Stimulated activated CD8-positive, alpha-beta memory T cell treated with anti-CD3 and anti-CD28 coated beads, Interleukin-7, amount 100 ng/mL, for 24 hours (primary cell): ENCODE measurements at regions not wholly inside any gene's neighbourhood (a gene's known extent, or its start where the extent isn't known, plus 50 kb on each side); places are given as distances from the start of the nearest gene placed in this dataset.
"Not testable (repeated sequence)": the region's sequence is repeated elsewhere in the genome, so short reads cannot be mapped to it uniquely, and the experiment has no call there.

Source experiments
- DNase-seq: peaks from one replicate; pipeline ENCODE4 v3.0.0-alpha.2; 2020; ENCODE audit warnings: low read depth

DNA sequence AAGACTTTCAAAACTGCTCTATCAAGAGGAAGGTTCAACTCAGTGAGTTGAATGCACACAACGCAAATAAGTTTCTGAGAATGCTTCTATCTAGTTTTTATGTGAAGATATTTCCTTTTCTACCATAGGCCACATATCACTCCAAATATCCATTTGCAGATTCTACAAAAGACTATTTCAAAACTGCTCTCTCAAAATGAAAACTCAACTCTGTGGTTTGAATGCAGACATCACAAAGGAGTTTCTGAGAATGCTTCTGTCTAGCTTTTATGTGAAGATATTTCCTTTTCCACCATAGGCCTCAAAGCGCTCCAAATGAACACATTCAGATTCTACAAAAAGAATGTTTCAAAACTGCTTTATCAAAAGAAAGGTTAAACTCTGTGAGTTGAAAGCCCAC is 1093.1 kb upstream of the DEFB115 start:
- DNase-seq = not testable (repeated sequence)

DNA sequence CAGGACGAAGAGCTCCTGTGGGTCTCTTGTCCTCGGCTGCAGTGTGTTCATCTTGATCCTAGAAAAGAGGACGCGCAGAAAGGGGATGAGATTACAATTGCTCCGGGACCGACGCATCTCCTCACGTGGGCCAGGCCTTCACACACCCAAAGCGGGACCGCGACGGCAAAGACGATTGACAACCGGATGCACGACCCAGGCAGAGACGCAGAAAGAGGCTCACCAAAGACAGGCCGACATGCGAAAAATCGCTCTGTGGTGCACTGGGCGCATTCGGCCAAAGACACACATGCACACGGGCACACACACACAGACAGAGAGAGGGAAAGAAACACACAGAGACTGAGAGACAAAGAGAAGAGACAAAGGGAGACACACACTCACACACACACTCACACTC is 1089.9 kb upstream of the DEFB115 start:
- DNase-seq = no peak

DNA sequence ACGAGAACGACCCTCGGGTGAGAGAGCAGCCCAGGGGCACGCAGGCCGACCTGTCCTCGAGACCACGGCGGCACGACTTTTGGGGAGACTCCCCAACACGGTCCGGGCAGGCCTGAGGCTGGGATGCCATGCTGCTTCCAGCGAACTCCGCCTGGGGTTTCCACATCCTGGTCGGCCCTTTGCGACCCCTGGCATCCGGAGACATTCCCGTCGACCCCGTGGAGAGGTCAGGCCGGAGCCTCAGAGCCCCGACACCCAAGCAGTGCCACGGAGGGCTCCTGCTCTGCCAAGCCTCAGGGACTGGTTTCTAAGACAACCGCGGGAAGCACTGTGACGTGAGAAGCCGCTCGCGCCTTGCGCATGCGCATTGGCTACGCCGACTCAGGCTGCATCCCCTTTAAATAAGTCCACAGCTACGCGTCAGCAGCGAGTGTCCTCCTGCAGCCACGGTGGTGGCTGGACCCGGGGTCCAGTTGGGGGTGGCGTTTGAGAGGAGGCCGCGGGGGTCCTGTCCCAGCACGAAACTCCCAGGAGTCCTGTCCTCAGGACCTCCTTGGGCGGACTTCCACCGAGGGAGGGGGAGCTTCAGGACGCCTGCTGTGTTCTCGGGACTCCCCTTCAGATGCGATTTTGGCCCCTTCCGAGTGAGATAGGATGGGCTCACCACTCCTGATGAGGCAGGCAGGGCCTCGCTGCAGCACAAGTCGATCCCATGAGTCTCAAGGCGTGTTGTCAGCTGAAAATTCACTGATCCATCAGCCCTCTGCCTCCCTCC is 1089.3 kb upstream of the DEFB115 start:
- no peak for DNase-seq

DNA sequence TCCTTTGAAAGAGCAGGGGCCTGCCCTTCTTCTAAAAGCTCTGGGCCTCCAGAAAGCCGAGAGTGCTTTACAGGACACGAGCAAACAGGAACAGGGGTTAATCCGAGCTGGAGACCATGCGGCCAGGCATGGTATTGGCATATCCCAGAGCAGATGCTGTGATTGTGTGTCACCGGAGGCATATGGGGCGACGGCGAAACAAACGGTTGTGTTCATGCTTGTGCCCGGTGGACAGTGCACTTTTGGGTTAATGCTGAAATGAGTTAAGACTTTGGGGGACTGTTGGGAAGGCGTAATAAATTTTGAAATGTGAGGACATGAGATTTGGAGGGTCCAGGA is 1088.7 kb upstream of the DEFB115 start:
- no peak for DNase-seq

DNA sequence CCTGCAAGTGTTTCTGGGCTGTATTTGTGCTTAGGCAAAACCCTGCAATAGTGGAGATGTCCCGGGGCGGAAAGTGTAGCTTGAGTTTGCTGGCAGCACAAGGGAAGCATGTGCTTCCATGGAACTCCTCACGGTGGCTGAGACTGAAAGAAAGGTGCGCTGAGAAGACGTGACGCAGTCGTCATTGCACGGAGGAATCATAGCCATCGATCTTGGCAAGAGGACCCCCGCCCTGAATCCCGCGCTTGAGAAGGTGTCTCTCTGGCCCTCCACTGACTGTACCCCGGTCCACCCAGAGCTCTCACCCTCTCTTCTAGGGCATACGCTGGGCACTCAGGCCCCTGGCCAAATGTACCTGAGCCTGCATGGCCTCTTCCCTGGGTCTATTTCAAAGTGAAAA is 1081.8 kb upstream of the DEFB115 start:
- DNase-seq = no peak

DNA sequence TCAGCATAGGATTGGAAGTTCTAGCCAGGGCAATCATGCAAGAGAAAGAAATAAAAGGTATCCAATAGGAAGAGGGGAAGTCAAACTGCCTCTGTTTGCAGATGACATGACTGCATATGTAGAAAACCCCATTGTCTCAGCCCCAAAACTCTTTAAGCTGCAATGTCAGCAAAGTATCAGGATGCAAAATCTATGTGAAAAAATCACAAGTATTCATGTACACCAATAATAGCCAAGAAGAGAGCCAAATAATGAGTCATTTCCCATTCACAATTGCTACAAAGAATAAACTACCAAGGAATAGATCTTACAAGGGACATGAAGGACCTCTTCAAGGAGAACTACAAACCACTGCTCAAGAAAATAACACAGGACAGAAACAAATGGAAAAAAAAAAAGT is 1074.3 kb upstream of the DEFB115 start:
- DNase-seq = not testable (repeated sequence)

DNA sequence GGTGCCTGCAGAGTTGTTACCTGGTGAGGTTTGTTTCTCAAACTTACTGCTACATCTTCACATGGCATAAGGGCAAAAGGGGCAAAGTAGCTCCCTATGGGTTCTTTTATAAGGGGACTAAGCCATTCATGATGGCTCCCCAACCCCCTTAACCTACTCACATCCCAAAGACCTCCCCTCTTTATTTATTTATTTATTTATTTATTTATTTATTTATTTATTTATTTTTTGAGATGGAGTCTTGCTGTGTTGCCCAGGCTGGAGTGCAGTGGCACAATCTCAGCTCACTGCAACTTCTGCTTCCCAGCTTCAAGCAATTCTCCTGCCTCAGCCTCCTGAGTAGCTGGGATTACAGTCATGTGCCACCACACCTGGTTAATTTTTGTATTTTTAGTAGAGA is 1065.7 kb upstream of the DEFB115 start:
- not testable (repeated sequence) for DNase-seq

DNA sequence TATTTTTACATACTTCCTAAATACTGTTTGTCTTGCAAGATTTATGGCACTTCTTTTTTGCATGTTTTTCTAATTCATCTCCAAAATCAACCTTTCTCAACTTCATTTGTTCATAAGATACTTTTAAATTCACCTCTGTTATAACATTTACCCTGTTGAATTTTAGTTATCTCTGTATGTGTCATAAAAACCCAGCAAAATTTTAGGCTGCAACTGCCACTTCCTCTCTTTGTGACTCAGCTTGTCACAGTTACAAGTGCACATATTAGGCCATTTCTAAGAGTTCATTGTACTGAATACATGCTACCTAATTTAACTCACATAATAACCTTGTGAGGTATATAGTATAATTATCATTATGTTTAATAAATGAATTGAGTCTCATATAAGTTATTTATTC is 1023.0 kb upstream of the DEFB115 start:
- not testable (repeated sequence) for DNase-seq

DNA sequence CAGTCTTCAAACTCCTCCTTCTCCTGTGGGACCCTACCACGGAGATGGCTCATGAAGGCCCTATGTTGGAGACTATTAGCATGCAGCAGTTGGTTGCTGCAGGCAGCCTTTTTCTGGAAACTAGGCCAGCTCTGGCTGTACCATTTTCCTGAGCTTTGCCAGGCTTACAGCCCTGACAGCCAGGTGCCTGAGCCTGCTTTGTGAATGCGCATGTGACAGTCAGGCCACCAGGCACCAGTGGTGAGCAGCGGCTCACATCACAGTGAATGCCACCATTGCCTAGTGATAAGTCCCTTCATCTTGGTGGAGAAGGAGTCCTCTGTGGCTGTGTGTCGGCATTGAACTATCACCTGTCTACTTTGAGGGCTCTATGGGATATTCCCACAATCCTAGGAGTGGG is 982.4 kb upstream of the DEFB115 start:
- not testable (repeated sequence) for DNase-seq

DNA sequence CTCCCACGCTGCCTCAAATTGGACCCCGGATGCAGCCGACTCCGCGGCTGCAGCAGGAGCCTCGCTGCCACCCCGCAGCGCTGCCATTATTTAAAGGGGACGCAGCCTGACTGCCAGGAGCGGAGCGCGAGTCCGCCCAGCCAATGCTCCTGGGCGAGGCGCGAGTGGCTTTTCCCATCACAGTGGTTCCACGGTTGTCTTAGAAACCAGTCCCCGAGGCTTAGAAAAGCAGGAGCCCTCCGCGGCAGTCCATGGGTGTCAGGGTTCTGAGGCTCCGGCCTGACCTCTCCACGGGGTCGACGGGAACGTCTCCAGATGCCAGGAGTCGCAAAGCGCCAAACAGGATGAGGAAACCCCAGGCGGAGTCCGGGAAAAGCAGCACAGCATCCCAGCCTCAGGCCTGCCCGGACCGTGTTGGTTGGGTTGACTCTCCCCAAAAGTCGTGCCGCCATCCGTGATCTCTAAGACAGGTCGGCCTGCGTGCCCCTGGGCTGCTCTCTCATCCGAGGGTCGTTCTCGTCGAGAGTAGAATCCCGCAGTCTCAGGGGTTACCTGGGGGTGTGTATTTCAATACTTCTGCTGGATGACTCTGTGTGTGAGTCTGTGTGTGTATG is 975.8 kb upstream of the DEFB115 start:
- no peak for DNase-seq

DNA sequence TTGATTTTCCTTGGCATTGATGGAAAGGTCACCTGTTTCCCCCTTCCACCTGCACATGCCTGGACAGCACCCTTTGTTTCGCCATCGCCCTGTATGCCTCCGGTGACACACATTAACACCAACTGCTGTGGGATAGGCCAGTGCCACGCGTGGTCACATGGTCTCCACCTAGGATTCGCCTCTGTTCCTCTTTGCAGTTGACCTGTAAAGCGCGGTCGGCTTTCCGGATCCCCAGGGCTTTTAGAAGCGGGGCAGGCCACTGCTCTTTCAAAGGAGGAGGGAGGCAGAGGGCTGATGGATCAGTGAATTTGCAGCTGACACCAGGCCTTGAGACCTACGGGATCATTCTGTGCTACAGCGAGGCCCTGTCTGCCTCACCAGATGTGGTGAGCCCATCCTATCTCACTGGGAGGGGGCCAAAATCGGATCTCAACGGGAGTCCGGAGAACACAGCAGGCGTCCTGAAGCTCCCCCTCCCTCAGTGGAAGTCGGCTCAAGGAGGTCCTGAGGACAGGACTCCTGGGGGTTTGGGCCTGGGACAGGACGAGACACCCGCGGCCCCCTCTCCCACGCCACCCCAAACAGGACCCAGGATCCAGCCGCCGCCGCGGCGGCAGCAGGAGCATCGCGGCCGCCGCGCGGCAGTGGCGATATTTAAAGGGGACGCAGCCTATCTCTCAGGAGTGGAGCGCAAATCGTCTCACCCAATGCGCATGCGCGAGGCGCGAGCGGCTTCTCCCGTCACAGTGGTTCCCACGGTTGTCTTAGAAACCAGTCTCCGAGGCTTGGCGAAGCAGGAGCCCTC is 973.8 kb upstream of the DEFB115 start:
- peak; percentile 61 for DNase-seq

DNA sequence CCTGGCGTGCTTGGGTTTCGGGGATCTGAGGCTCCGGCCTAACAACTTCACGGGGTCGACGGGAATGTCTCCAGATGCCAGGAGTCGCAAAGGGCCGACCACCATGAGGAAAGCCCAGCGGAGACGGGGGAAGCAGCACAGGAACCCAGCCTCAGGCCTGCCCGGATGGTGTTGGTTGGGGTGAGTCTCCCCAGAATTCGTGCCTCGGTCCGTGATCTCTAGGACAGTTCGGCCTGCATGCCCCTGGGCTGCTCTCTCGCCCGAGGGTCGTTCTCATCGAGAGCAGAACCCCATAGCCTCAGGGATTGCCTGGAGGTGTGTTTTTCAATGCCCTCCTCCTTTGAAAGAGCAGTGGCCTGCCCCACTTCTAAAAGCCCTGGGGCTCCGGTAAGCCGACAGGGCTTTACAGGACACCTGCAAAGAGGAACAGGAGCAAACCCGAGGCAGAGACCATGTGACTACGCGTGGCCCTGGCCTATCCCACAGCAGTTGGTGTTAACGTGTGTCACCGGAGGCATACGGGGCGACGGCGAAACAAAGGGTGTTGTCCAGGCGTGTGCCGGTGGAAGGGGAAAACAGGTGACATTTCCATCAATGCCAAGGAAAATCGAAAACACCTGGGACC is 973.1 kb upstream of the DEFB115 start:
- no peak for DNase-seq

DNA sequence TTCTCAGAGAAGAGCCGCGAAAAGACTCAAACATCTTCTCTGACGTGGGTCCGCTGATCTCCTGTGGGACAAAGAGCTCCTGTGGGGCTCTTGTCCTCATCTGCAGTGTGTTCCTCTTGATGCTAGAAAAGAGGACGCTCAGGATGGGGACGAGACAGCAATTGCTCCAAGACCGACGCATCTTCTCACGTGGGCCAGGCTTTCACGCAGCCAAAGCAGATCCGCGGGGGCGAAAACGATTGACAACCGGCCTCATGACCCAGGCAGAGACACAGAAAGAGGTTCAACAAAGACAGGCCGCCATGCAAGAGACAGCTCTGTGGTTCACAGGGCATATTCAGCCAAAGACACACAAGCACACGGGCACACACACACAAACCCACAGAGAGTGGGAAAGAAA is 971.8 kb upstream of the DEFB115 start:
- no peak for DNase-seq

DNA sequence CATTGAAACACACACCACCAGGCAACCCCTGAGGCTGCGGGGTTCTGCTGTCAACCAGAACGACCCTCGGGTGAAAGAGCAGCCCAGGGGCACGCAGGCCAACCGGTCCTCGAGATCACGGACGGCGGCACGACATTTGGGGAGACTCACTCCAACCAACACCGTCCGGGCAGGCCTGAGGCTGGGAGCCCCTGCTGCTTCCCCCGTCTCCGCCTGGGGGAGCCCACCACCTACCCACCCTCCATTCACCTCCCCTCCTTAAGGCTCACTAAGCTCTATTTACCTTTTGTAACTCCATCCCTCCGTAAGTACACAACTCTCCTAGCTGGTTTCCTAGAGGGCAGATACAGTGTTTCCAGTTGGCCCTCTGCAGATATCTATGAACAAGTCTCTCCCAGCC is 971.3 kb upstream of the DEFB115 start:
- no peak for DNase-seq

DNA sequence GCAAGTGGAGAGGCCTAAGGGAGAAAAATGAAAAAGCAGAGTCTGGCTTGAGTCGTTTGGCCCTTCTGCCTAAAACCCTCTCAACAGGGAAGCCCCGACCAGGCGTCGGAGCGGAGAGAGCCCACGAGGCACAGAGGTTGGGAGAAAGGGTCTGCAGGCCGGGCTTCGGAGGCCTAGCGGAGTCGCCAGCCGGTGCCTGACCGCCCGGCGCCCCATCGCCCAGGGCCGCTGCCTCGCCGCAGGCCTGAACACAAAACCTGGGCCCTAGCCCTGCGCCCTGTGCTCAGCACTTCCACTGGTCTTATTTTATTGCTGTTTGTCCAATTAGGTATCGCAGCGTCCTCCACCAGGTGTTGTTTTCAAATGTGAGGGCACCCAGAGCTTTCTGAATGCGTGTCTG is 970.0 kb upstream of the DEFB115 start:
- not testable (repeated sequence) for DNase-seq

DNA sequence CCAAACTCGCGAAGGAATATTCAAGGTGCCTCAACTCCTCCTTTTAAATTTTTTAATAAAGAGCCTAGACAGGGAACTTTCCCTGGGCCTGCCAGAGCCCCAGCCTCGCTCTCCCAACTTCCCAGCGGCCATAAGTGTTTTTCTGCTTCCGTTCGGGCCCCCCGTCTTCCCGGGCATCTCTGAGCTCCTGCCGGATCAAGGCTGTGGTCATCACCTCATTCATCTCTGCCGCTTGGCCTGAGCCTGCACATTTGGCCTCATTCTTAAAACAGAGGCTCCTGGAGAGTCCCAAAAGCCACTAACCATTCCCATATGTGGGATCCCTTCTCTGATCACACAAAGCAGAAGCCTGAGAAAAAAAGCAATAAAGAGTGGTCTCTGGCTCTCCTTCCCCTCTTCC is 969.1 kb upstream of the DEFB115 start:
- no peak for DNase-seq

DNA sequence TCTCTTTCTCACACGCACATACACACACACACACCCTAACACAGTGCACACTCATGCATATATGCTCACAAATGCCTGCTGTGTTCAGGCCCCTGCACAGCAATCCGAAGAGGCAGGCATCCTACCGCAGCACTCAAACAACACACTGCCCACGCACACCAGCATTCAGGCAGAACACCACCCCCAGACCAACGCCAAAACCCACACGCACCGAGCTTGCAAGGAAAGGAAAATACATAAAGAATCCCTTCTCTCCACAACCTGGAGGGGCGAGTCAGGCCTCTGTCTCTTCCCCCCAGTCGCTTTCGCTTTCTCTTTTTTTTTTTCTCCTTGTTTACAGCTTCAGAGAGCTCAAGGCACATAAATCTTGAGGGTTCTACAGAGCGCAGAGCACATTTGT is 968.4 kb upstream of the DEFB115 start:
- DNase-seq = not testable (repeated sequence)

DNA sequence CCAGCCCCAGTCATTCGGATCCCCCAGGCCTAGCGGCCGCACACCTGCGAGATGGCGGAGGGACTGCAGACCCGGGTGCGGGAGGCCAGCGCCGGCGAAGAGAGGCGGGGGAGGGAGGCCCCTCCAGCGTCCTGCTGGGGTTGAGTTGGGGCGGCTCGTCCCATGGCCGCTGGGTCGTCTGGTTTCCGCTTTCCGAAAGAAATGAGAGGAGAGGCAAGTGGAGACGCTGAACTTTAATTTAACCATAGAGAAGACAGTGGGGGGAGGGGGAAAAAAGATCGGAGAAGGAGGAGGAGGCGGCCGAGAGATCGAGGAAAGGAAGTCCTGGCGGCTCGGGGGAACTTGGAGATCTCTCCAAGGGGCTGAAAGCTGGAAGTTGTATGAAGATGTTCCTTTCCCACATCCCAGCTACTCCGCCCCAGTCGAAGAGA is 967.7 kb upstream of the DEFB115 start:
- DNase-seq = not testable (repeated sequence)

DNA sequence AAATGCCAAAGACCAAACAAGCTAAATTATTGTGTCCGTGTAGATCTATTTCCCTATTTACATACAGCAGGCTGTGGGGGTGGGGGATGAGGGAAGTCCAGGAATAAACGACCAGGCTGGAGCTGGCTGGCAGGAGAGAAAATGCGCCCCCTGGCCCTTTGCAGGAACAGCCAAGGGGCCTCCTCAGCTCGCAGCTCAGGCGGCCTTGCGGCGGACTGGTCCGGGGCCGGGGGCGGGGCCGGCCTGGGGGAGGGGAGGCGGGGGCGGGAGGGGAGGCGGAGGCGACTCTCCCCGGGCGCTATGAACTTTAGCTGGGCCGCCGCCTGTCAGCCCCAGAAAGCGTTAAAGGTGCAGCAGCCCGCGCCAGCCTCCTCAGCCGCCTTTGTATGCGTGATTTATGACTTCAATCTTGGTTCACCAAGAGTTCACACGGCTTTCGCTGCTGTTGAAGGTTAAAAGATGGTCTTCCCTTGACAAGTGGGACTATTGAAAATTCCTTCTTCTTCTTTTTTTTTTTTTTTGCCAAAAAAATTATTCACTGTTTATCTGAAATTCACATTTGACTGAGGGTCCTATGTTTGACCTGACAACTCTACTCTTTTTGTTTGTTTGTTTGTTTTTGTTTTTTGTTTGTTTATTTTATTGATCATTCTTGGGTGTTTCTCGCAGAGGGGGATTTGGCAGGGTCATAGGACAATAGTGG is 967.0 kb upstream of the DEFB115 start:
- DNase-seq = not testable (repeated sequence)

DNA sequence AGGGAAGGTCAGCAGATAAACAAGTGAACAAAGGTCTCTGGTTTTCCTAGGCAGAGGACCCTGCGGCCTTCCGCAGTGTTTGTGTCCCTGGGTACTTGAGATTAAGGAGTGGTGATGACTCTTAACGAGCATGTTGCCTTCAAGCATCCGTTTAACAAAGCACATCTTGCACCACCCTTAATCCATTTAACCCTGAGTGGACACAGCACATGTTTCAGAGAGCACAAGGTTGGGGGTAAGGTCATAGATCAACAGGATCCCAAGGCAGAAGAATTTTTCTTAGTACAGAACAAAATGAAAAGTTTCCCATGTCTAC is 966.4 kb upstream of the DEFB115 start:
- DNase-seq = not testable (repeated sequence)

DNA sequence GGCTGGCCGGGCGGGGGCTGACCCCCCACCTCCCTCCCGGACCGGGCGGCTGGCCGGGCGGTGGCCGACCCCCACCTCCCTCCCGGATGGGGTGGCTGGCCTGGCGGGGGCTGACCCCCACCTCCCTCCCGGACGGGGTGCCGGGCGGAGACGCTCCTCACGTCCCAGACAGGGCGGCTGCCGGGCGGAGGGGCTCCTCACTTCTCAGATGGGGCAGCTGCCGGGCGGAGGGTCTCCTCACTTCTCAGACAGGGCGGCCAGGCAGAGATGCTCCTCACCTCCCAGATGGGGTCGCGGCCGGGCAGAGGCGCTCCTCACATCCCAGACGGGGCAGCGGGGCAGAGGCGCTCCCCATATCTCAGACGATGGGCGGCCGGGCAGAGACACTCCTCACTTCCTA is 965.8 kb upstream of the DEFB115 start:
- DNase-seq = not testable (repeated sequence)

DNA sequence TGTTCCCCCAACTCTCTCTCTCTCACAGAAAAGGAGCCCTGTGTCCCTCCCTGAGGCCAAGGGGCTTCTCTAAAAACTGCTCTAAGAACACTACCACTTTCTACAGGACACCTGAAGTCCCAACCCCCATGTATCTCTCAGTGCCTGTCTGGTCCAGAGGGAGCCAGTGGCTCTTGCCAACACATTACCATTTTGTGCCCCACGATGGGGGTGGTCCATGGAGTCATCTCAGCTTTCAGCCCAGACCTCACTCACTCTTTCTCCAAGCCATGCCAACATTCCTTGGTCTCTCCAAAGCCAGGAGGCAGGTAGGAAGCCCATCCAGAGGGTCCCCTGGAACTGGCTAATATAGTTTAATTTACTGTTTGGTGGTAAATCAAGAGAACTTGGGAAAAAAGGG is 962.1 kb upstream of the DEFB115 start:
- not testable (repeated sequence) for DNase-seq
